Stimulated activated effector memory CD8-positive, alpha-beta T cell treated with anti-CD3 and anti-CD28 coated beads, Interleukin-12 subunit alpha, Interleukin-12 subunit beta, amount 100 ng/mL, for 72 hours (primary cell): ENCODE measurements at regions not wholly inside any gene's neighbourhood (a gene's known extent, or its start where the extent isn't known, plus 50 kb on each side); places are given as distances from the start of the nearest gene placed in this dataset.

Experiments used
- ATAC-seq: fragments of 150-1000 bp; cut with Tn5 transposase; 2 replicates; pipeline ENCODE4 v1.10.0; 2021
- DNase-seq, 2 donors: peaks; one replicate each; pipeline ENCODE4 v3.0.0; 2021 to 2022; ENCODE audit warnings: low spot score in 2 of 2
- H3K27ac Mint-ChIP-seq: one replicate; pipeline ENCODE4 v1.8.0; 2022; ENCODE audit warnings: mild to moderate bottlenecking, mixed read lengths
- H3K36me3 Mint-ChIP-seq: one replicate; pipeline ENCODE4 v1.8.0; 2022; ENCODE audit warnings: mild to moderate bottlenecking, mixed read lengths
- H3K4me1 Mint-ChIP-seq: one replicate; pipeline ENCODE4 v1.8.0; 2022; ENCODE audit warnings: mixed read lengths
- H3K4me3 Mint-ChIP-seq: one replicate; pipeline ENCODE4 v1.8.0; 2022; ENCODE audit warnings: mild to moderate bottlenecking, mixed read lengths
- H3K9me3 Mint-ChIP-seq: one replicate; pipeline ENCODE4 v1.8.0; 2022; ENCODE audit warnings: mixed read lengths

DNA sequence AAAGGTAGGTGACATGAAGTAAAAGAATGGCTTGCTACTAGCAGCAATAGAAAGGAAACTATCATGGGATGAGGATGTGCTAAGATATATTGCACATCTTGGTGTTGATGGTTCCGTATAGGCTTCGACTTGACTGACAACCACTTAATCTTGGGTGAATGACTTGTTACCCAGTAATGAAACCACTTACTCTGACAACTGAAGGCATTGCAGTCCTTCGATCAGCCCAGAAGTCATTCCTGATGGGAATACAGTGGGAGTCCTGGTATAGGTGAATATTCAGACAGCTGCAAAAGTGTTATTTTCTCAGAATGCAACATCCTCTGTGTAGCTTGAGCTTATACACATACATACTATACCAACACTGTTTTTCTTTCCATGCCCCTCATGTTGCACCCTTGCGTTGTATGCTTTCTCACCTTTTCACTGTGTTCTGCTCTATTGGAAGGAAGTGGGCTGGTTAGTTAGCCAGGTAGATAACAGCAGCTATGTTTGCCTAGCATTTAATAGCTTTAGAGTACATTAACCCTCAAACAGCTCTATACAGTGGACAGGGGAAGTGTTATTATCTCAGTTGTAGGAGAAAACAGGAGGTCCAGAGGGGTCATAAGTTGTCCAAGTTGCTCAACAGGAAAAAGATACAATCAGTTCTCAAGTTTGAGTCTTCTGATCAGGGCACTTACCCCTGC is 376.5 kb downstream of the MFSD1 start:
- DNase-seq, result no peak
- no peak overlapping the region for H3K27ac Mint-ChIP-seq
- no peak overlapping the region for H3K4me3 Mint-ChIP-seq
- H3K4me1 Mint-ChIP-seq, result no peaks in the 10 kb centered on the region
- peaks cover 4% of the 10 kb centered on the region for H3K9me3 Mint-ChIP-seq
- H3K36me3 Mint-ChIP-seq, result no peaks in the 10 kb centered on the region
- ATAC-seq, result no peak

DNA sequence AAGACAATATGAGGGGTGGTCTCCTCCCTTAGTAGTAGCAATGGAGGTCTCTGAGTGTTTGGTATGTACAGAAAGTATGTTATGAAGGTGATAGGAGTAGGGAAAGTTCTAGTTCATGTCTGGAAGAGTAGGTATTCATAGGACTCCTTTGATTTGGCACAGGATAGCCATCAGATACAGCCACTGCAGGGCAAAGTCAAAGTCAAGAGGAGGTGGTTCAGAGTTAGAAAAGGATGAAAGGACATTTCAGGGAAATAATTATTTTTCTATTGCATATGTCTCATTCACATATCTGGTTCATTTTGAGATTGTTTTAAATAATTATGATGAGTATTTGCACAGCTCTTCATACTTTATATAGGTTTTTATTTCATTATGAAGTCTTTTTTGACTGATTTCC is 381.1 kb downstream of the MFSD1 start:
- H3K36me3 Mint-ChIP-seq, result no peaks in the 10 kb centered on the region
- DNase-seq (no peak), ATAC-seq (no peak)
- no peak overlapping the region for H3K27ac Mint-ChIP-seq
- H3K4me1 Mint-ChIP-seq, result no peaks in the 10 kb centered on the region
- H3K4me3 Mint-ChIP-seq, result no peak overlapping the region
- peaks cover 4% of the 10 kb centered on the region for H3K9me3 Mint-ChIP-seq

DNA sequence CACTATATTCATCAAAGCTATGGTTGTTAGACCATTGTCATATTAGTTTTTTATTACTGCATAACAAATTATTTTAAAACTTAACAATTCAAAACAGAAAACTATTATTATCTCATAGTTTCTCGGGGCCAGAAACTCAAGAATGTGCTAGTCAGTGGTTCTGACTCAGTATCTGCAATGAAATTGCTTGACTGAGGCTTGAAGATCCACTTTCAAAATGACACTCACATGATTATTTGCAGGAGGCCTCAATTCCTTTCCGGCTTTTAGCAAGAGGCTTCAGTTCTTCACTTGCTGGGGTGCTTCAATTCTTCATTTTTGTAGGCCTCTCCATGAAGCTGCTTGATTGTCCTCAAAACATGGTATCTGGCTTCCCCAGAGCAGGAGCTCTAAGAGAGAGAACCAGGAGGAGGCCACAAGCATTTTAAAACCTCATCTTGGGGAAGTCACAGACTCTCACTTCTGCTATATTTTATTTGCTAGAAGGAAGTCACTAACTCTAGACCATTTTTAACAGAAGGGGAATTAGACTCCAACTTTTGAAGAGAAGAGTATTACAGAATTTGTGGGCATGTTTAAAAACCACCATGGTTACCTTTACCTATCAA is 383.7 kb downstream of the MFSD1 start:
- H3K4me3 Mint-ChIP-seq, result no peak overlapping the region
- H3K27ac Mint-ChIP-seq, result no peak overlapping the region
- DNase-seq (no peak), ATAC-seq (no peak)
- H3K9me3 Mint-ChIP-seq, result peaks cover 4% of the 10 kb centered on the region
- no peaks in the 10 kb centered on the region for H3K36me3 Mint-ChIP-seq
- H3K4me1 Mint-ChIP-seq, result no peaks in the 10 kb centered on the region

DNA sequence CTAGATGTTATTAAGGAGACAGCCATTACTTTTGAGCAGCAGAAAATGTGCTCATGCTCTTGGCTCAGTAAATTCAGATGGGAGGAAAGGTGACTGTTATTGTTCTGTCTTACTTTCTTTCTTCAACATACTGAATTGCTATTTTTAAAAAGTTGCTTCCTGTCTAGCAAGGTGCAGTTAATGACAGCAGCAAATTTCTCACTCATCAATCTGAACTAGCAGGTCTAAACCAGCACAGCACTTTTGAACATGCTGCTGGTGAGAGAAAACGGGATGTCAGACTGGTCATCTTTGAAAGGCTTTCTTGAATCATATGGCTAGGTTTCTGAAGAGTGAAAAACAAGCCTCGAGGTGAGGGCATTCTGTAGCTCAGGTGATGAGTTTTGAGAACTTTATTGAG is 384.7 kb downstream of the MFSD1 start:
- H3K9me3 Mint-ChIP-seq, result peaks cover 2% of the 10 kb centered on the region
- DNase-seq (no peak), ATAC-seq (no peak)
- H3K4me1 Mint-ChIP-seq, result no peaks in the 10 kb centered on the region
- no peaks in the 10 kb centered on the region for H3K36me3 Mint-ChIP-seq
- no peak overlapping the region for H3K27ac Mint-ChIP-seq
- H3K4me3 Mint-ChIP-seq, result no peak overlapping the region

DNA sequence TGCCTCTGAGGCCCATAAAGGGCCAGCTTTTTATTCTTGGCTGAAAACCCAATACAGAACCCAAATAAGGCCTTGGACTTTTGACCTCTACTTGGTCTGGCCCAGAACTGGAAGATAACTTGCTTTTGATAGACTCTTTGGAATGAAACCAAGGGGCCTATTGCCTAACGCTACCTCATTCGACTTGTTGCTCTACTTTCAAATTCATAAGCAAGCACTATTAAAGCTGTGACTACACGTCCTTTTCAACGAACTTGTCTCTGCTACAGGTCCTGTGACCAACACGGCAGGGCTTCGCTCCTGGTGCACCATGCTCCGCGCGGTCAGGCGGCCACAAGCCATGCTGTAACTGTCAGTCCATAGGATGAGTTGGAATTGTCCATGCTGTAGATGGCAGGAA is 385.4 kb downstream of the MFSD1 start:
- Mint-ChIP-seq H3K27ac (no peak overlapping the region), H3K9me3 (no peaks in the 10 kb centered on the region), H3K4me1 (no peaks in the 10 kb centered on the region), H3K4me3 (no peak overlapping the region), H3K36me3 (no peaks in the 10 kb centered on the region)
- ATAC-seq (no peak), DNase-seq (no peak)

DNA sequence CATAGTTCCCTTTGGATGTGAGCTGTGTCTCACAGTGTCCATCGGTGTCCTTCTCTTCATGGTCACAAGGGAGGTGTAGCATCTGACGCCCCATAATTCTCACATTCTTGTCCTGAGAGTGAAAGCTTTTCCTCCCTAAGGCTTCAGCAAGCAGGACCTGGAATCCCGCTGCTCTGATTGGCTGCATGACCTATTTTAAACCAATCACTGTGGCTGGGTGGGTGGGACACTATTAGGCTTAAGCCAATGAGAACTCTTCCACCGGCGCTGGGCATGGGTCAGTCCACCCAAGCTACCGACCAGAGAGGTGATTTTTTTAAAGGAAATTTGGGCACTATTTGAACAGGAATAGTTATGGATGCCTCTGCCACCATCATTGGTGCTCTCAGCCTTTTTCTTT is 385.9 kb downstream of the MFSD1 start:
- no peak overlapping the region for H3K4me3 Mint-ChIP-seq
- ATAC-seq (no peak), DNase-seq (no peak)
- H3K9me3 Mint-ChIP-seq, result no peaks in the 10 kb centered on the region
- no peaks in the 10 kb centered on the region for H3K4me1 Mint-ChIP-seq
- no peaks in the 10 kb centered on the region for H3K36me3 Mint-ChIP-seq
- H3K27ac Mint-ChIP-seq, result no peak overlapping the region

DNA sequence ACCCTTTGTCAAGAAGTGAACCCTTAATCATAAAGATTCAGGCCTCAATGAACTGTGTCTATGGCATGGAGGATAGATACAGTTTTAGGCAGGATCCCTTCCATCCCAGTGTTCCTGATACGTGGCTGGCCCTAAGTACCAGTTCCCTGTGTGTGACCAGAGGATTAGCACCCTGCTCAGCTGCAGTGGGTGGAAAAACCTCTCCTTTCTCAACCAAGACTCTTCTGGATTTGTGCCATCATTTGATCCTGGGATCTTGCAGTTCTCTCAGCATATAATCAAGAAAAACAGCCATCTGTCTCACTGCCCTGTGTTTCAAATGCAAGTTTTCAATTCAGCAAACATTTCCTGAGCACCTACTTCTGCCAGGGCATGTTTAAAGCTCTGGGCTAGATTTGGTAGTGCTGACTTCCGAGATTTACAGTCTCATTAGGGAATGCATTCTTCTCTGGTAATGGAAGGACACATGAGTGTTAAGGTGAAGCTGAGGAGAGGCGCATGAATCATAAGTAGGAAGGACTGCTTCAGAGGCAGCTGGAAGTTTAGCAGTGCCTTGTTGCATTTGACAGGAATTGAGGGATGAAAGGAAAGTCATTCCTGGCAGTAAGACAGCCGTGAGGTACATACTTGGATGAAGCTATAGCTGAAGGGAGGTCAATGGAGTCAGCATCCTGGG is 388.3 kb downstream of the MFSD1 start:
- H3K4me1 Mint-ChIP-seq, result no peaks in the 10 kb centered on the region
- no peaks in the 10 kb centered on the region for H3K36me3 Mint-ChIP-seq
- H3K4me3 Mint-ChIP-seq, result no peak overlapping the region
- H3K9me3 Mint-ChIP-seq, result no peaks in the 10 kb centered on the region
- ATAC-seq (no peak), DNase-seq (no peak)
- H3K27ac Mint-ChIP-seq, result no peak overlapping the region

DNA sequence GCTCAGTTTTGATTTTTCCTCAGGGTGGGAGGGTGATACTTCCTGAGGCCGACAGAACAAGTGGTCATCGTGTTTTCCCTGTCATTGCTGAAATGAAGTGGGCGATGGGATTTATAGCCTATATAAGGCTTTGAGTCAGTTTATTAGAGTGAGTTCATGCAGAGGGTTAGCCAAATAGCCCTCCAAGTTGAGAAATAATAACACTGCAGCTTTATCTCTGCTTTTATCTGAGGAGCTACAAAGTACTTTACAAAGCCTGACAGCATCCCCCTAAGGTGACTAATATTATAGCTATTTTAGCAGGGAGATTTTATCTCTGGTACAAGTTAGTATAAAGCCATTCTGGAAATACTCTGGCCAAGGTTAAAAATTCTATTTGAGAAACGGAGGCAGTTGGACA is 389.6 kb downstream of the MFSD1 start:
- Mint-ChIP-seq H3K36me3 (no peaks in the 10 kb centered on the region), H3K4me1 (no peaks in the 10 kb centered on the region), H3K4me3 (no peak overlapping the region), H3K9me3 (no peaks in the 10 kb centered on the region), H3K27ac (no peak overlapping the region)
- DNase-seq, result no peak
- no peak for ATAC-seq

DNA sequence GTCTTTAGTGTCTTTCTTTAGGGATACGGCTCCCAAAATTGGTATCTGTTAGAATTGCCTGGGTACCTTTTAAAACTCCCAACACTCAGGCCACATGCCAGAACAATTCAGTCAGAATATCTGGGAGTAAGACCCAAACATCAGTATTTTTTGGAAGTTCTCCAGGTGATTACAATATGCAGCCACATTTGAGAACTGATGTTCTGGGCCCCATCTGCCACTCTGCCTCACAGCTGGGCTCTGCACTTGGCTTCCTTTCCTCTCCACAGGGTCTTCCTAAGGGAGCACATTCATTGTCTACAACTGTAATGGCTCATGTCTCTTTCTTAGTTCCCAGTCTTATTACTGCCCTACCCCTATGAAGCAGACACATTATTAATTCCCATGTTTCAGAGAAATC is 394.5 kb downstream of the MFSD1 start:
- H3K4me3 Mint-ChIP-seq, result no peak overlapping the region
- H3K9me3 Mint-ChIP-seq, result peaks cover 3% of the 10 kb centered on the region
- ATAC-seq, result no peak
- no peaks in the 10 kb centered on the region for H3K4me1 Mint-ChIP-seq
- H3K36me3 Mint-ChIP-seq, result no peaks in the 10 kb centered on the region
- H3K27ac Mint-ChIP-seq, result no peak overlapping the region
- no peak for DNase-seq

DNA sequence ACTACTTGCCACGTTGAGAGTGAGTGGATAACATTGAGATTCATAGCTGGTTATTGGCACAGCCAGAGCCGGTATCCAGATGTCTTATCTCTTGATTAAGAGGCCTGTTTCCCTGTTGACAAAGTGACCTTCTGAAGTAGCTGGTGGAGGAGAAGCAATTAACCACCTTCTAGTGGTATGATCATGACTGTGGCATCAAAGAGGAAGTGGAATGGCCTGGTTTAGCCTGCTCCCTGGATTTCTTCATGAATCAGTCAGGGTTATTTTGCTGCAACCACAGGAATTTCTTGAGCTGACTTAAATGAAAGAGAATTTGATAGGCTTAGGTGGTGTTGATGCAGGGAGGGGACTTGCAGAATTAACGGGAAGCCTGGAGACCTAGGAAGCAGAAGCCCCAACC is 398.3 kb downstream of the MFSD1 start:
- DNase-seq, result no peak
- peaks cover 3% of the 10 kb centered on the region for H3K9me3 Mint-ChIP-seq
- ATAC-seq, result no peak
- no peak overlapping the region for H3K4me3 Mint-ChIP-seq
- no peaks in the 10 kb centered on the region for H3K36me3 Mint-ChIP-seq
- no peaks in the 10 kb centered on the region for H3K4me1 Mint-ChIP-seq
- H3K27ac Mint-ChIP-seq, result no peak overlapping the region

DNA sequence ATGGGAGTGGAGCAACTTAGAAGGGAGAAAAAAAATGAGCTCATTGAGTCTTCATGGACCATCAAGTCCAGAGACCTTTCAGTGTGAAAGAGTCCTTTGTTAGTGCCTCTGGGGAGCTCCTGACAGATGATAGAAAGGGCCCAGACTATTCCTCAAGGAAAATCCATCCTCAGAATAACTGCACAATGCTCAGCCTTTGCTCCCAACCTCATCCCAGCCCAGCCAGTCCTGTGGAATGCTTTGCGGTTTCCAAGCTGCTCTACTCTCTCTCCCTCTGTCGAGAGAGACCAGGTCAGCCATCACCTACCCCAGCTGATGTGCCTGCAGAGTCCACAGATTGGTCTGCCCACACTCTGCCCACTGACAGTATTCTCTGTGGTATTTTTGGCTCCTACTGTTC is 406.2 kb downstream of the MFSD1 start:
- Mint-ChIP-seq H3K36me3 (no peaks in the 10 kb centered on the region), H3K4me1 (no peaks in the 10 kb centered on the region), H3K9me3 (peaks cover 4% of the 10 kb centered on the region), H3K27ac (no peak overlapping the region), H3K4me3 (no peak overlapping the region)
- ATAC-seq (no peak), DNase-seq (no peak)

DNA sequence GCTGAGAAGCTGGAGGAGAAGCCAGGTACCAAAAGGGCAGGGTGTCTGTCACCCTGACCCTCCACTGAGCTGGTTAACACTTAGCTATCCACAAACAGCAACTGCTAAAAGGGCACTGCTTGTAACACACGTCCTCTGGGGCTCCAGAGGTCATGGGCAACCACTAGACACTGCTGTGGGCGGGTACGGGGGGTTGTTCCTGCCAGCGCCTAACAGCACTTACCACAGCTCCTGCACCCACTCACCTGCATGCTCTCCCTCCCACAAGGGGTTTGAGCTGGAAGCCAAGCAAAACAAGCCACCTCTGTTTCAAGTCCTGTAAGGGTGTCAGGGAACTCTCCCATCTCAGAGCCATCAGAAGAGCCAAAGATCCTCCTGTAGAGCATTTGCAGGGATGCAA is 407.6 kb downstream of the MFSD1 start:
- H3K9me3 Mint-ChIP-seq, result peaks cover 4% of the 10 kb centered on the region
- no peak overlapping the region for H3K27ac Mint-ChIP-seq
- no peaks in the 10 kb centered on the region for H3K4me1 Mint-ChIP-seq
- ATAC-seq, result no peak
- H3K4me3 Mint-ChIP-seq, result no peak overlapping the region
- no peak for DNase-seq
- H3K36me3 Mint-ChIP-seq, result no peaks in the 10 kb centered on the region

DNA sequence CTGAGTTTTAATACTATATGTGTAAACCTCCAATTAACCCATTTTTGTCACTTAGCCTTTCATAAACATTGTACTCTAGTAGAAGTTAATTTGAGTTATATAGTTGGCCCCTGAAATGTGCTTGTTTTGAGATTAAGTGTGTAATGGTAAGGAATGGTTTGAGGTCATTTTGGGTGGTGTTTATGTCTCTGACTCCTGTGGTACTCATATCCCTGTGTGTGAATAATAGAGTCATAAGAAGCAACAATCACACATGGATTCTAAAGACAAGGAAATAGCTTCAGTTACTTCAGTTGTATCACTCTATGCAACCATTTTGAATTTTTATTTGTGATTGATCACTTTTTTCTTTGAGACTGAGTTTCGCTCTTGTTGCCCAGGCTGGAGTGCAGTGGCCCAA is 408.5 kb downstream of the MFSD1 start:
- Mint-ChIP-seq H3K36me3 (no peaks in the 10 kb centered on the region), H3K27ac (no peak overlapping the region), H3K9me3 (peaks cover 4% of the 10 kb centered on the region), H3K4me1 (no peaks in the 10 kb centered on the region), H3K4me3 (no peak overlapping the region)
- DNase-seq (no peak), ATAC-seq (no peak)

DNA sequence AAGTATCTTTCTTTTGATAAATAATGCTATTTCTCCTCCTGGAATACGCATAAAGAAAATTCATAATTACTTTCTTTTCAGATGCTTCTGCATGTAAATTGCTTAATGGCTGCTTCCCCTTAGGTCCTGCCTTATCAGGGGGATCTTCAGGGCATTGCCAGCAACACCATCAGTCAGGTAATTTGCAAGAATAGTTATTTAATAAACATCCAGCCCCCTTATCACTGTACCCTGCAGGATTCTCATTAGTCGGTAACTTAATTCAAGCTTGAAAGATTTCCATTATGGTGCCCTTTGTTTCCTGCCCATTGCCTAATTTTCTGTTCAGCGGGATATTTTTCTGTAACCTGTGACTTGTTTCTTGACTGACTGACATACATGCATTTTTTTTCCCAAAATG is 414.5 kb downstream of the MFSD1 start:
- DNase-seq, result no peak
- H3K27ac Mint-ChIP-seq, result no peak overlapping the region
- H3K9me3 Mint-ChIP-seq, result peaks cover 2% of the 10 kb centered on the region
- H3K36me3 Mint-ChIP-seq, result no peaks in the 10 kb centered on the region
- H3K4me3 Mint-ChIP-seq, result no peak overlapping the region
- ATAC-seq, result no peak
- H3K4me1 Mint-ChIP-seq, result no peaks in the 10 kb centered on the region

DNA sequence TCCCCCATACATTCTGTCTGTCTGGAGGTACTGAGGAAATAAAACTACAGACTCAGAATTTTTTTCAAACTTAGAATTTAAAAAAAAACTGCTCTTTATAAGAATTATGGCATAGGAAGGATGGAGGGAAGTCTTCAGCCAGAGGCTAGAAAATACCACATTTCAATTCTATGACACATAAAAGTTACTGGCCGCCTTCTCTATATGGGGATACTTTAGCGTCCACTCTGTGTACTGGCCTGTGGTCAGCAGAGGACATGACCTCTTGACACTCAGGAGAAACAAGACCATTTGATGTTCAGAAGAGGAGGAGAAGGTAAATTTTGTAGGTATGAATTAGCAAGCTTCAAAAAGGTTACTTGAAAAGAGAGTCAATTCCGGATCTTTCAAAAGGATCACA is 417.4 kb downstream of the MFSD1 start:
- H3K9me3 Mint-ChIP-seq, result peaks cover 2% of the 10 kb centered on the region
- no peak overlapping the region for H3K4me3 Mint-ChIP-seq
- no peaks in the 10 kb centered on the region for H3K4me1 Mint-ChIP-seq
- no peak for DNase-seq
- H3K27ac Mint-ChIP-seq, result no peak overlapping the region
- no peak for ATAC-seq
- H3K36me3 Mint-ChIP-seq, result no peaks in the 10 kb centered on the region

DNA sequence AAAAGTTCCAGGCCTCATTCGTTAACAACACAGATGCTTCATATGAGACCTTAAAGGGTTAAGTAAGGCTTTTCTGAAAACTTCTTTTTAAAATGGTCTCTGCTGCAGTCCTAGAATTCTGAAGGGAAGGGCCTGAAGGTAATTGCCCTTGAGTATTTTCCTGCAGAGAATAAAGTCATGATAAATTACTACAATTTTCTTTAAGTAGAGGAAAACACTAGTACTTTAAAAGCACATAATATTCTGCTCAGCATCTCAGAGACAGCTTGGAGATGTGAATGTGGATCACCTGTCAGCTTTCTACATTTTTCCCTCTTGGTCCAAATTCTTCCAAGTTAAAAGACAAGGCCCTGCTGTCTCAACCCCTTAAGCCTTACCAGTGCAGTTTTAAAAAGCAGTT is 419.5 kb downstream of the MFSD1 start:
- Mint-ChIP-seq H3K4me3 (no peak overlapping the region), H3K9me3 (peaks cover 2% of the 10 kb centered on the region), H3K4me1 (no peaks in the 10 kb centered on the region)

More for the DNA sequence above, 419.5 kb downstream of the MFSD1 start:
- DNase-seq (no peak), ATAC-seq (no peak)
- Mint-ChIP-seq H3K36me3 (no peaks in the 10 kb centered on the region), H3K27ac (no peak overlapping the region)
